IMR-90 (cell line): ENCODE measurements at regions not wholly inside any gene's neighbourhood (a gene's known extent, or its start where the extent isn't known, plus 50 kb on each side); places are given as distances from the start of the nearest gene placed in this dataset.

Experiments
- BHLHE40 ChIP-seq: fragments of 150-350 bp; IDR thresholded peaks from 2 replicates; pipeline ENCODE4 v1.6.1; 2016; ENCODE audit warnings: mild to moderate bottlenecking, low read depth, low read length
- CEBPB ChIP-seq: IDR thresholded peaks from 2 replicates; pipeline ENCODE4 v1.6.1; 2012; ENCODE audit warnings: low read depth, low read length, improper control_type of control experiment
- CHD1 ChIP-seq: IDR thresholded peaks from 2 replicates; pipeline ENCODE4 v1.6.1; 2012; ENCODE audit warnings: low read depth, low read length, improper control_type of control experiment
- FOS ChIP-seq: fragments of 150-350 bp; IDR thresholded peaks from 2 replicates; pipeline ENCODE4 v1.6.1; 2016; ENCODE audit warnings: low read depth, low read length
- MAFK ChIP-seq: IDR thresholded peaks from 2 replicates; pipeline ENCODE4 v1.6.1; 2012; ENCODE audit warnings: low read depth, low read length, improper control_type of control experiment
- MAZ ChIP-seq: IDR thresholded peaks from 2 replicates; pipeline ENCODE4 v1.6.1; 2012; ENCODE audit warnings: low read depth, mild to moderate bottlenecking, low read length, improper control_type of control experiment, moderate library complexity, borderline replicate concordance
- POLR2A ChIP-seq: IDR thresholded peaks from 2 replicates; pipeline ENCODE4 v1.6.1; 2012; ENCODE audit warnings: mild to moderate bottlenecking, low read depth, low read length
- RAD21 ChIP-seq: IDR thresholded peaks from 2 replicates; pipeline ENCODE4 v1.6.1; 2012; ENCODE audit warnings: low read length, improper control_type of control experiment
- RCOR1 ChIP-seq: IDR thresholded peaks from 2 replicates; pipeline ENCODE4 v1.6.1; 2012; ENCODE audit warnings: mild to moderate bottlenecking, low read length, improper control_type of control experiment; ENCODE audit not compliant: insufficient replicate concordance
- RFX5 ChIP-seq: IDR thresholded peaks from 2 replicates; pipeline ENCODE4 v1.8.0; 2012; ENCODE audit warnings: low read depth, mild to moderate bottlenecking, low read length, moderate library complexity
- SMC3 ChIP-seq: fragments of 150-350 bp; IDR thresholded peaks from 2 replicates; pipeline ENCODE4 v1.6.1; 2016; ENCODE audit warnings: low read depth, mild to moderate bottlenecking, antibody characterized with exemption, low read length, moderate library complexity
- TF ChIP-seq, protein P1 (sequence below): conservative IDR thresholded peaks from 2 replicates; pipeline ENCODE4 v1.5.1; 2012; ENCODE audit warnings: mild to moderate bottlenecking, low read depth, low read length, improper control_type of control experiment
- TF ChIP-seq, protein P2 (sequence below): fragments of 150-350 bp; IDR thresholded peaks from 2 replicates; pipeline ENCODE4 v1.6.1; 2017; ENCODE audit warnings: mild to moderate bottlenecking, antibody characterized with exemption, low read length, low read depth
- TF ChIP-seq, protein P3 (sequence below): fragments of 150-350 bp; IDR thresholded peaks from 2 replicates; pipeline ENCODE4 v1.6.1; 2016; ENCODE audit warnings: low read depth, mild to moderate bottlenecking, low read length, moderate library complexity, borderline replicate concordance

DNA sequence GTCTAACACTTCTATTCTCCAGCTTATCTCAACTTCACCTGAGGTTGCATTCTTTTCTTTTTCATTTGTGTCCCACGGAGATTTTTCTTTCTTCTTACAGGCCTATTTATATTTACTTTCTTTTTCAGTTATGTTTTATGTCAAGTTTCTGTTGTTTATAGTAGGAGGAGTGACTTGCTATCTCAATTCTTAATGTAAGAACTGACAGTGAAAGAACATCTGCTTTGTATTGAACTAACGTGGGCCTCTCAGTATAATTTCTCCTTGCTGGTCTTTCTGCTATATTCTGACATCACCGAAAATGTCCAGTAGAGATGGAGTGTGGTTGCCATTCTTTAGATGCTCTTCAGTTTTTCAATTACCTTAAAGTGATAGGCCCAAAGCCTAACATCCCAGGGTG lies 521.7 kb downstream of the EPM2A start:
- TF ChIP-seq POLR2A, result no peak
- TF ChIP-seq BHLHE40, result no peak
- TF ChIP-seq, protein P1, sequence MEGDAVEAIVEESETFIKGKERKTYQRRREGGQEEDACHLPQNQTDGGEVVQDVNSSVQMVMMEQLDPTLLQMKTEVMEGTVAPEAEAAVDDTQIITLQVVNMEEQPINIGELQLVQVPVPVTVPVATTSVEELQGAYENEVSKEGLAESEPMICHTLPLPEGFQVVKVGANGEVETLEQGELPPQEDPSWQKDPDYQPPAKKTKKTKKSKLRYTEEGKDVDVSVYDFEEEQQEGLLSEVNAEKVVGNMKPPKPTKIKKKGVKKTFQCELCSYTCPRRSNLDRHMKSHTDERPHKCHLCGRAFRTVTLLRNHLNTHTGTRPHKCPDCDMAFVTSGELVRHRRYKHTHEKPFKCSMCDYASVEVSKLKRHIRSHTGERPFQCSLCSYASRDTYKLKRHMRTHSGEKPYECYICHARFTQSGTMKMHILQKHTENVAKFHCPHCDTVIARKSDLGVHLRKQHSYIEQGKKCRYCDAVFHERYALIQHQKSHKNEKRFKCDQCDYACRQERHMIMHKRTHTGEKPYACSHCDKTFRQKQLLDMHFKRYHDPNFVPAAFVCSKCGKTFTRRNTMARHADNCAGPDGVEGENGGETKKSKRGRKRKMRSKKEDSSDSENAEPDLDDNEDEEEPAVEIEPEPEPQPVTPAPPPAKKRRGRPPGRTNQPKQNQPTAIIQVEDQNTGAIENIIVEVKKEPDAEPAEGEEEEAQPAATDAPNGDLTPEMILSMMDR, result no peak
- TF ChIP-seq MAFK, result no peak
- no peak for TF ChIP-seq CEBPB
- TF ChIP-seq RAD21, result no peak
- TF ChIP-seq, protein P2, sequence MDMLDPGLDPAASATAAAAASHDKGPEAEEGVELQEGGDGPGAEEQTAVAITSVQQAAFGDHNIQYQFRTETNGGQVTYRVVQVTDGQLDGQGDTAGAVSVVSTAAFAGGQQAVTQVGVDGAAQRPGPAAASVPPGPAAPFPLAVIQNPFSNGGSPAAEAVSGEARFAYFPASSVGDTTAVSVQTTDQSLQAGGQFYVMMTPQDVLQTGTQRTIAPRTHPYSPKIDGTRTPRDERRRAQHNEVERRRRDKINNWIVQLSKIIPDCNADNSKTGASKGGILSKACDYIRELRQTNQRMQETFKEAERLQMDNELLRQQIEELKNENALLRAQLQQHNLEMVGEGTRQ, result no peak
- TF ChIP-seq SMC3, result no peak
- TF ChIP-seq RCOR1, result no peak
- TF ChIP-seq RFX5, result no peak
- TF ChIP-seq, protein P3, sequence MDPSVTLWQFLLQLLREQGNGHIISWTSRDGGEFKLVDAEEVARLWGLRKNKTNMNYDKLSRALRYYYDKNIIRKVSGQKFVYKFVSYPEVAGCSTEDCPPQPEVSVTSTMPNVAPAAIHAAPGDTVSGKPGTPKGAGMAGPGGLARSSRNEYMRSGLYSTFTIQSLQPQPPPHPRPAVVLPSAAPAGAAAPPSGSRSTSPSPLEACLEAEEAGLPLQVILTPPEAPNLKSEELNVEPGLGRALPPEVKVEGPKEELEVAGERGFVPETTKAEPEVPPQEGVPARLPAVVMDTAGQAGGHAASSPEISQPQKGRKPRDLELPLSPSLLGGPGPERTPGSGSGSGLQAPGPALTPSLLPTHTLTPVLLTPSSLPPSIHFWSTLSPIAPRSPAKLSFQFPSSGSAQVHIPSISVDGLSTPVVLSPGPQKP, result no peak
- no peak for TF ChIP-seq FOS
- TF ChIP-seq CHD1, result no peak
- TF ChIP-seq MAZ, result no peak
